ENCODE measurements at regions not wholly inside any gene's neighbourhood (a gene's known extent, or its start where the extent isn't known, plus 50 kb on each side); places are given as distances from the start of the nearest gene placed in this dataset.

GRCh38 chr10:78134773-78135306, 101.2 kb downstream of the RPS24 start:
- intact Hi-C loops (cut with DNase I; ENCODE audit: low total_unique reads) (no loop called here), in situ Hi-C loops (cut with MboI; ENCODE audit: low sequenced_read_pairs in 4 of 4) (no loop called here)
- H3K4me1 ChIP-seq = no peaks in the 10 kb centered on the region
- no peak overlapping the region for H3K4me3 ChIP-seq
- H3K36me3 ChIP-seq = no peaks in the 10 kb centered on the region
- no peaks in the 10 kb centered on the region for H3K9me3 ChIP-seq
- TF ChIP-seq CTCF (IDR thresholded peaks at IDR 0.05 in 4 of 5, conservative IDR thresholded peaks at IDR 0.05 in 1 of 5) = no peak
- TF ChIP-seq POLR2A (IDR thresholded peaks at IDR 0.05) = no peak
- DNase-seq (no peak), ATAC-seq (no peak)
- H3K27me3 ChIP-seq = peaks cover 0 to 3% (median 0%) of the 10 kb centered on the region in 3 donors
- H3K27ac ChIP-seq = no peak overlapping the region

GRCh38 chr10:78137147-78137546, 103.5 kb downstream of the RPS24 start:
- in situ Hi-C loops (cut with MboI; ENCODE audit: low sequenced_read_pairs in 4 of 4) (no loop called here), intact Hi-C loops (cut with DNase I; ENCODE audit: low total_unique reads) (no loop called here)
- DNase-seq (no peak), ATAC-seq (no peak)
- H3K27ac ChIP-seq = no peak overlapping the region
- H3K9me3 ChIP-seq = no peaks in the 10 kb centered on the region
- H3K4me3 ChIP-seq = no peak overlapping the region
- H3K36me3 ChIP-seq = no peaks in the 10 kb centered on the region
- H3K27me3 ChIP-seq = peaks cover 0 to 3% (median 1%) of the 10 kb centered on the region in 3 donors
- TF ChIP-seq CTCF (IDR thresholded peaks at IDR 0.05 in 4 of 5, conservative IDR thresholded peaks at IDR 0.05 in 1 of 5) (no peak), POLR2A (IDR thresholded peaks at IDR 0.05) (no peak)
- no peaks in the 10 kb centered on the region for H3K4me1 ChIP-seq

GRCh38 chr10:78139341-78139740, 105.7 kb downstream of the RPS24 start:
- in situ Hi-C loops (cut with MboI; ENCODE audit: low sequenced_read_pairs in 4 of 4) = no loop called here
- no peak for DNase-seq
- no peak overlapping the region for H3K27ac ChIP-seq

GRCh38 chr10:78140066-78140630, 106.5 kb downstream of the RPS24 start:
- Histone ChIP-seq H3K4me3 (no peak overlapping the region), H3K4me1 (no peaks in the 10 kb centered on the region), H3K9me3 (no peaks in the 10 kb centered on the region), H3K27me3 (peaks cover 0 to 5% (median 3%) of the 10 kb centered on the region in 3 donors), H3K36me3 (no peaks in the 10 kb centered on the region), H3K27ac (no peak overlapping the region)
- in situ Hi-C loops (cut with MboI; ENCODE audit: low sequenced_read_pairs in 4 of 4) (no loop called here), intact Hi-C loops (cut with DNase I; ENCODE audit: low total_unique reads) (no loop called here)
- ATAC-seq = no peak
- DNase-seq = no peak
- TF ChIP-seq POLR2A (IDR thresholded peaks at IDR 0.05) (no peak), CTCF (IDR thresholded peaks at IDR 0.05 in 4 of 5, conservative IDR thresholded peaks at IDR 0.05 in 1 of 5) (no peak)

More at GRCh38 chr10:78139341-78139740, 105.7 kb downstream of the RPS24 start:
- Histone ChIP-seq H3K36me3 (no peaks in the 10 kb centered on the region), H3K4me3 (no peak overlapping the region), H3K9me3 (no peaks in the 10 kb centered on the region), H3K4me1 (no peaks in the 10 kb centered on the region), H3K27me3 (peaks cover 0 to 5% (median 3%) of the 10 kb centered on the region in 3 donors)
- intact Hi-C loops (cut with DNase I; ENCODE audit: low total_unique reads) = no loop called here
- no peak for ATAC-seq
- TF ChIP-seq POLR2A (IDR thresholded peaks at IDR 0.05) (no peak), CTCF (IDR thresholded peaks at IDR 0.05 in 4 of 5, conservative IDR thresholded peaks at IDR 0.05 in 1 of 5) (no peak)

GRCh38 chr10:78143576-78143975, 109.9 kb downstream of the RPS24 start:
- Histone ChIP-seq H3K36me3 (no peaks in the 10 kb centered on the region), H3K4me3 (no peak overlapping the region), H3K9me3 (no peaks in the 10 kb centered on the region), H3K4me1 (no peaks in the 10 kb centered on the region), H3K27ac (no peak overlapping the region), H3K27me3 (peaks cover 0 to 5% (median 2%) of the 10 kb centered on the region in 3 donors)
- intact Hi-C loops (cut with DNase I; ENCODE audit: low total_unique reads) = no loop called here
- in situ Hi-C loops (cut with MboI; ENCODE audit: low sequenced_read_pairs in 4 of 4) = no loop called here
- ATAC-seq (no peak), DNase-seq (no peak)
- no peak for TF ChIP-seq POLR2A (IDR thresholded peaks at IDR 0.05)
- no peak for TF ChIP-seq CTCF (IDR thresholded peaks at IDR 0.05 in 4 of 5, conservative IDR thresholded peaks at IDR 0.05 in 1 of 5)

Data from gastrocnemius medialis (tissue), 4 donors.